Bronchial epithelial cell (primary cell): ENCODE measurements at regions not wholly inside any gene's neighbourhood (a gene's known extent, or its start where the extent isn't known, plus 50 kb on each side); places are given as distances from the start of the nearest gene placed in this dataset.

Source experiments
- DNase-seq: peaks from one replicate; pipeline ENCODE4 v3.0.0-alpha.2; 2010; ENCODE audit warnings: low read depth
- FAIRE-seq: peaks from 2 replicates; lab custom pipeline; 2011; peaks lifted over from hg19 to GRCh38; lab: Jason Lieb, UNC
- H3K27me3 ChIP-seq: 2 replicates; pipeline ENCODE4 v1.5.1; 2011; ENCODE audit warnings: low read length; ENCODE audit not compliant: control insufficient read depth, insufficient read depth
- H3K36me3 ChIP-seq: 2 replicates; pipeline ENCODE4 v1.5.1; 2011; ENCODE audit warnings: low read length; ENCODE audit not compliant: control insufficient read depth, insufficient read depth
- H3K4me3 ChIP-seq: 2 replicates; pipeline ENCODE4 v1.5.1; 2011; ENCODE audit warnings: mild to moderate bottlenecking, low read depth, low read length, control low read depth
- CTCF ChIP-seq: IDR thresholded peaks from 2 replicates; pipeline ENCODE4 v1.5.1; 2011; ENCODE audit warnings: mild to moderate bottlenecking, moderate library complexity, low read length, control low read depth, inconsistent platforms; ENCODE audit not compliant: insufficient read depth, severe bottlenecking

- no peak overlapping the region for H3K4me3 ChIP-seq
- no peaks in the 10 kb centered on the region for H3K36me3 ChIP-seq
- no peak for TF ChIP-seq CTCF
- no peak for DNase-seq
- H3K27me3 ChIP-seq: no peaks in the 10 kb centered on the region
- no peak for FAIRE-seq
Observed at GRCh38 chr5:143705381-143705780, 106.6 kb upstream of the HMHB1 start.

- Histone ChIP-seq H3K27me3 (no peaks in the 10 kb centered on the region), H3K36me3 (no peaks in the 10 kb centered on the region), H3K4me3 (no peak overlapping the region)
- no peak for TF ChIP-seq CTCF
- no peak for FAIRE-seq
- no peak for DNase-seq
Observed at GRCh38 chr5:143703659-143704058, 108.3 kb upstream of the HMHB1 start.

- Histone ChIP-seq H3K27me3 (no peaks in the 10 kb centered on the region), H3K4me3 (no peak overlapping the region), H3K36me3 (no peaks in the 10 kb centered on the region)
- TF ChIP-seq CTCF: no peak
- FAIRE-seq: no peak
- no peak for DNase-seq
Observed at GRCh38 chr5:143701493-143701892, 110.5 kb upstream of the HMHB1 start.

GRCh38 chr5:143700994-143701393 is 111.0 kb upstream of the HMHB1 start:
- FAIRE-seq: no peak
- no peak for TF ChIP-seq CTCF
- no peaks in the 10 kb centered on the region for H3K27me3 ChIP-seq
- no peaks in the 10 kb centered on the region for H3K36me3 ChIP-seq
- H3K4me3 ChIP-seq: no peak overlapping the region
- no peak for DNase-seq

- TF ChIP-seq CTCF: no peak
- peak; percentile 30 for DNase-seq
- no peaks in the 10 kb centered on the region for H3K36me3 ChIP-seq
- no peak overlapping the region for H3K4me3 ChIP-seq
- no peaks in the 10 kb centered on the region for H3K27me3 ChIP-seq
- FAIRE-seq: no peak
Observed at GRCh38 chr5:143699121-143699520, 112.8 kb upstream of the HMHB1 start.

- H3K36me3 ChIP-seq: no peaks in the 10 kb centered on the region
- FAIRE-seq (no peak), DNase-seq (no peak)
- no peak for TF ChIP-seq CTCF
- H3K27me3 ChIP-seq: no peaks in the 10 kb centered on the region
- H3K4me3 ChIP-seq: no peak overlapping the region
Observed at GRCh38 chr5:143698574-143698973, 113.4 kb upstream of the HMHB1 start.
